SK-N-SH (cell line): ENCODE measurements at regions not wholly inside any gene's neighbourhood (a gene's known extent, or its start where the extent isn't known, plus 50 kb on each side); places are given as distances from the start of the nearest gene placed in this dataset.

ENCODE experiments used
- RAD21 ChIP-seq: IDR thresholded peaks from 2 replicates; pipeline ENCODE4 v1.6.1; 2012; ENCODE audit warnings: mild to moderate bottlenecking, low read length
- TAF1 ChIP-seq: IDR thresholded peaks from 2 replicates; pipeline ENCODE4 v1.6.1; 2012; ENCODE audit warnings: low read depth, mild to moderate bottlenecking, low read length, moderate library complexity, borderline replicate concordance
- TF ChIP-seq, protein P1 (sequence below): fragments of 200-600 bp; sonication (generic); IDR thresholded peaks from 2 replicates; pipeline ENCODE4 v1.6.1; 2017; ENCODE audit warnings: antibody characterized with exemption, mild to moderate bottlenecking, moderate library complexity

- TF ChIP-seq, protein P1, sequence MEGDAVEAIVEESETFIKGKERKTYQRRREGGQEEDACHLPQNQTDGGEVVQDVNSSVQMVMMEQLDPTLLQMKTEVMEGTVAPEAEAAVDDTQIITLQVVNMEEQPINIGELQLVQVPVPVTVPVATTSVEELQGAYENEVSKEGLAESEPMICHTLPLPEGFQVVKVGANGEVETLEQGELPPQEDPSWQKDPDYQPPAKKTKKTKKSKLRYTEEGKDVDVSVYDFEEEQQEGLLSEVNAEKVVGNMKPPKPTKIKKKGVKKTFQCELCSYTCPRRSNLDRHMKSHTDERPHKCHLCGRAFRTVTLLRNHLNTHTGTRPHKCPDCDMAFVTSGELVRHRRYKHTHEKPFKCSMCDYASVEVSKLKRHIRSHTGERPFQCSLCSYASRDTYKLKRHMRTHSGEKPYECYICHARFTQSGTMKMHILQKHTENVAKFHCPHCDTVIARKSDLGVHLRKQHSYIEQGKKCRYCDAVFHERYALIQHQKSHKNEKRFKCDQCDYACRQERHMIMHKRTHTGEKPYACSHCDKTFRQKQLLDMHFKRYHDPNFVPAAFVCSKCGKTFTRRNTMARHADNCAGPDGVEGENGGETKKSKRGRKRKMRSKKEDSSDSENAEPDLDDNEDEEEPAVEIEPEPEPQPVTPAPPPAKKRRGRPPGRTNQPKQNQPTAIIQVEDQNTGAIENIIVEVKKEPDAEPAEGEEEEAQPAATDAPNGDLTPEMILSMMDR, result no peak
- TF ChIP-seq TAF1, result no peak
- TF ChIP-seq RAD21, result no peak
Observed at GRCh38 chr3:178465260-178466180, 70.7 kb upstream of the KCNMB2 start.
